GM13977 (cell line): ENCODE measurements at regions not wholly inside any gene's neighbourhood (a gene's known extent, or its start where the extent isn't known, plus 50 kb on each side); places are given as distances from the start of the nearest gene placed in this dataset.

Source experiments
- DNase-seq: peaks from one replicate; pipeline ENCODE4 v3.0.0; 2012; ENCODE audit warnings: low spot score
- CTCF ChIP-seq: IDR thresholded peaks from 2 replicates; pipeline ENCODE4 v1.5.1; 2012; ENCODE audit warnings: mild to moderate bottlenecking, control low read depth; ENCODE audit not compliant: insufficient read depth; ENCODE audit errors: extremely low read depth, missing control alignments
- in situ Hi-C: fragments of 300-500 bp; cut with MboI; formaldehyde crosslinking; loops from one replicate; pipeline ENCODE4 v1.12.0; 2022; ENCODE audit warnings: low sequenced_read_pairs, low pct_unique_long_range_greater_than_20kb, mixed read lengths, inconsistent platforms; ENCODE audit not compliant: unreplicated experiment

GRCh38 chr1:29986986-29987385, 736.4 kb downstream of the MATN1 start:
- TF ChIP-seq CTCF: no peak
- in situ Hi-C loops: no loop called here
- DNase-seq: no peak

- DNase-seq: no peak
- in situ Hi-C loops: no loop called here
- TF ChIP-seq CTCF: no peak
These were observed 737.8 kb downstream of the MATN1 start for GRCh38 chr1:29985606-29985945.

GRCh38 chr1:29984862-29985605, 738.4 kb downstream of the MATN1 start:
- in situ Hi-C loops: no loop called here
- no peak for TF ChIP-seq CTCF
- no peak for DNase-seq

- no peak for DNase-seq
- TF ChIP-seq CTCF: no peak
- in situ Hi-C loops: no loop called here
These were observed 739.1 kb downstream of the MATN1 start for GRCh38 chr1:29984166-29984861.

- in situ Hi-C loops: no loop called here
- no peak for TF ChIP-seq CTCF
- no peak for DNase-seq
These were observed 740.1 kb downstream of the MATN1 start for GRCh38 chr1:29983321-29983720.

GRCh38 chr1:29981586-29982239, 741.7 kb downstream of the MATN1 start:
- in situ Hi-C loops: no loop called here
- TF ChIP-seq CTCF: no peak
- DNase-seq: no peak
